GM12891 (cell line): ENCODE measurements at regions not wholly inside any gene's neighbourhood (a gene's known extent, or its start where the extent isn't known, plus 50 kb on each side); places are given as distances from the start of the nearest gene placed in this dataset.

ENCODE experiments used
- DNase-seq: peaks from one replicate; pipeline ENCODE4 v3.0.0; 2011; ENCODE audit warnings: low spot score; ENCODE audit not compliant: insufficient read length
- FAIRE-seq: peaks from 2 replicates; lab custom pipeline; 2011; peaks lifted over from hg19 to GRCh38; lab: Jason Lieb, UNC
- PAX5 ChIP-seq: IDR thresholded peaks from 2 replicates; pipeline ENCODE4 v1.6.1; 2011; ENCODE audit warnings: low read length, moderate library complexity, mild to moderate bottlenecking; ENCODE audit not compliant: insufficient read depth, severe bottlenecking
- POLR2A ChIP-seq: IDR thresholded peaks from 2 replicates; pipeline ENCODE4 v1.6.1; 2011; ENCODE audit warnings: low read depth, low read length, control low read depth
- POLR2AphosphoS5 ChIP-seq: IDR thresholded peaks from 2 replicates; pipeline ENCODE4 v1.6.1; 2011; ENCODE audit warnings: low read depth, low read length, control low read depth
- POU2F2 ChIP-seq: IDR thresholded peaks from 2 replicates; pipeline ENCODE4 v1.6.1; 2011; ENCODE audit warnings: low read depth, mild to moderate bottlenecking, control low read depth, low read length, moderate library complexity
- SPI1 ChIP-seq: IDR thresholded peaks from 2 replicates; pipeline ENCODE4 v1.6.1; 2011; ENCODE audit warnings: low read depth, low read length, control low read depth
- TAF1 ChIP-seq: IDR thresholded peaks from 2 replicates; pipeline ENCODE4 v1.6.1; 2011; ENCODE audit warnings: low read depth, low read length, control low read depth

GRCh38 chr18:59758837-59759236 lies 61.6 kb upstream of the CCBE1 start:
- FAIRE-seq (no peak), DNase-seq (no peak)
- TF ChIP-seq SPI1 (no peak), PAX5 (no peak), POLR2A (no peak), POU2F2 (no peak), POLR2AphosphoS5 (no peak)

GRCh38 chr18:59758106-59758505 lies 60.9 kb upstream of the CCBE1 start:
- no peak for TF ChIP-seq POU2F2
- no peak for TF ChIP-seq POLR2AphosphoS5
- no peak for TF ChIP-seq SPI1
- no peak for TF ChIP-seq POLR2A
- TF ChIP-seq TAF1: no peak
- no peak for TF ChIP-seq PAX5
- FAIRE-seq: no peak

GRCh38 chr18:59752666-59753065 lies 55.4 kb upstream of the CCBE1 start:
- no peak for TF ChIP-seq TAF1
- TF ChIP-seq POLR2AphosphoS5: no peak
- TF ChIP-seq SPI1: no peak
- no peak for TF ChIP-seq POU2F2
- TF ChIP-seq PAX5: no peak
- TF ChIP-seq POLR2A: no peak
- no peak for DNase-seq
- no peak for FAIRE-seq

More at GRCh38 chr18:59758106-59758505, 60.9 kb upstream of the CCBE1 start:
- DNase-seq: no peak

DNA sequence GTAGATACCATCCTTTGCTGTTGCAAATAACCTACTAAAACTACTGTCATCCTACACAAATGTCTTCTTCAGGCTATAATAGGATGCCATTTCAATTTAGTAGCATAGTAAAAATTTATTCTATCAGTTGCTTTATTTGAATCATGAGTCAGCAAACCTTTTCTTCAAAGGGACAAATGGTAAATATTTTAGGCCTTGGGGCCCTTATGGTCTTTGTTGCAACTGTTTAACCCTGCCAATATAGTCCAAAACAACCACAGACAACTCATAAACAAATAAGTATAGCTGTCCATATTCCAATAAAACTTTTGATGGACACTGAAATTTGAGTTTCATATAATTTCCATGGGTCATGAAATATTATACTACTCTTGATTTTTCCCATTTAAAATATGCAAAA lies 54.0 kb upstream of the CCBE1 start:
- DNase-seq (no peak), FAIRE-seq (no peak)
- no peak for TF ChIP-seq PAX5

GRCh38 chr18:59748628-59749360 lies 51.6 kb upstream of the CCBE1 start:
- DNase-seq (no peak), FAIRE-seq (no peak)
- TF ChIP-seq POLR2A (no peak), SPI1 (no peak), TAF1 (no peak), POLR2AphosphoS5 (no peak), POU2F2 (no peak), PAX5 (no peak)
